ENCODE measurements at regions not wholly inside any gene's neighbourhood (a gene's known extent, or its start where the extent isn't known, plus 50 kb on each side); places are given as distances from the start of the nearest gene placed in this dataset.

- no peak overlapping the region for H2AFZ ChIP-seq (ENCODE audit: insufficient read depth, low read length, poor library complexity)
- H4K91ac ChIP-seq (ENCODE audit: low read depth, low read length) = no peak overlapping the region
- H4K12ac ChIP-seq (ENCODE audit: low read depth, low read length) = no peak overlapping the region
- DNase-seq = no peak
- H3K18ac ChIP-seq (ENCODE audit: low read length) = no peak overlapping the region
- H3K79me1 ChIP-seq (ENCODE audit: low read length) = peaks cover under 1% of the 10 kb centered on the region
- peaks cover under 1% of the 10 kb centered on the region for H3K79me2 ChIP-seq (ENCODE audit: control insufficient read depth, insufficient read depth, low read length, poor library complexity)
- H2BK5ac ChIP-seq (ENCODE audit: low read depth, low read length, poor library complexity) = no peak overlapping the region
- H4K8ac ChIP-seq (ENCODE audit: low read depth, low read length) = no peak overlapping the region
- no peak overlapping the region for H3K4me3 ChIP-seq (ENCODE audit: low read depth, low read length)
- H2BK12ac ChIP-seq (ENCODE audit: low read length) = no peak overlapping the region
- H3K4ac ChIP-seq (ENCODE audit: low read depth, low read length) = no peak overlapping the region
- H2BK120ac ChIP-seq (ENCODE audit: insufficient read depth, low read length, poor library complexity) = no peak overlapping the region
- no peak overlapping the region for H3K14ac ChIP-seq (ENCODE audit: low read length)
- no peak overlapping the region for H3K4me2 ChIP-seq (ENCODE audit: low read length)
- no CpG with 5 or more reads among the region's 5 CpGs for WGBS (ENCODE audit: extremely low coverage, insufficient coverage, insufficient read length)
- H3K36me3 ChIP-seq (ENCODE audit: control insufficient read depth in 1 of 2, insufficient read depth in 2 of 2, low read length in 2 of 2) = no peaks in the 10 kb centered on the region
- no peaks in the 10 kb centered on the region for H3K9me3 ChIP-seq (ENCODE audit: insufficient read depth, low read depth, low read length)
- no peak overlapping the region for H3K27ac ChIP-seq (ENCODE audit: low read depth, low read length)
- no peaks in the 10 kb centered on the region for H3K27me3 ChIP-seq (ENCODE audit: insufficient read depth, low read length)
- no peaks in the 10 kb centered on the region for H3K4me1 ChIP-seq (ENCODE audit: control insufficient read depth in 1 of 2, insufficient read depth in 2 of 2, low read length in 2 of 2)
- H3K23ac ChIP-seq (ENCODE audit: low read length) = no peak overlapping the region
- H3K9ac ChIP-seq (ENCODE audit: low read length) = no peak overlapping the region
- H2AK5ac ChIP-seq (ENCODE audit: low read length) = no peak overlapping the region
Observed at GRCh38 chr13:33537026-33537425, 251.5 kb upstream of the STARD13 start.

- no peak overlapping the region for H4K12ac ChIP-seq (ENCODE audit: low read depth, low read length)
- H3K27ac ChIP-seq (ENCODE audit: low read depth, low read length) = no peak overlapping the region
- H2BK120ac ChIP-seq (ENCODE audit: insufficient read depth, low read length, poor library complexity) = no peak overlapping the region
- no peak overlapping the region for H2AK5ac ChIP-seq (ENCODE audit: low read length)
- no peaks in the 10 kb centered on the region for H3K36me3 ChIP-seq (ENCODE audit: control insufficient read depth in 1 of 2, insufficient read depth in 2 of 2, low read length in 2 of 2)
- H3K9ac ChIP-seq (ENCODE audit: low read length) = no peak overlapping the region
- H3K79me2 ChIP-seq (ENCODE audit: control insufficient read depth, insufficient read depth, low read length, poor library complexity) = peaks cover 3% of the 10 kb centered on the region
- H4K91ac ChIP-seq (ENCODE audit: low read depth, low read length) = no peak overlapping the region
- no peak overlapping the region for H3K4ac ChIP-seq (ENCODE audit: low read depth, low read length)
- no peak overlapping the region for H4K8ac ChIP-seq (ENCODE audit: low read depth, low read length)
- no peak overlapping the region for H3K23ac ChIP-seq (ENCODE audit: low read length)
- H3K18ac ChIP-seq (ENCODE audit: low read length) = no peak overlapping the region
- no CpG with 5 or more reads among the region's 2 CpGs for WGBS (ENCODE audit: extremely low coverage, insufficient coverage, insufficient read length)
- H2AFZ ChIP-seq (ENCODE audit: insufficient read depth, low read length, poor library complexity) = no peak overlapping the region
- no peaks in the 10 kb centered on the region for H3K9me3 ChIP-seq (ENCODE audit: insufficient read depth, low read depth, low read length)
- H3K79me1 ChIP-seq (ENCODE audit: low read length) = peaks cover 5% of the 10 kb centered on the region
- no peaks in the 10 kb centered on the region for H3K4me1 ChIP-seq (ENCODE audit: control insufficient read depth in 1 of 2, insufficient read depth in 2 of 2, low read length in 2 of 2)
- H2BK12ac ChIP-seq (ENCODE audit: low read length) = no peak overlapping the region
- no peak overlapping the region for H2BK5ac ChIP-seq (ENCODE audit: low read depth, low read length, poor library complexity)
- H3K4me3 ChIP-seq (ENCODE audit: low read depth, low read length) = no peak overlapping the region
- H3K27me3 ChIP-seq (ENCODE audit: insufficient read depth, low read length) = no peaks in the 10 kb centered on the region
- no peak overlapping the region for H3K4me2 ChIP-seq (ENCODE audit: low read length)
- no peak for DNase-seq
- no peak overlapping the region for H3K14ac ChIP-seq (ENCODE audit: low read length)
Observed at GRCh38 chr13:33537676-33538075, 252.1 kb upstream of the STARD13 start.

GRCh38 chr13:33541456-33541855 is 255.9 kb upstream of the STARD13 start:
- H2AK5ac ChIP-seq (ENCODE audit: low read length) = no peak overlapping the region
- peak overlapping the region; percentile 100 for H3K27ac ChIP-seq (ENCODE audit: low read depth, low read length)
- no peak overlapping the region for H3K23ac ChIP-seq (ENCODE audit: low read length)
- no peak overlapping the region for H3K4ac ChIP-seq (ENCODE audit: low read depth, low read length)
- peaks cover 0 to 2% of the 10 kb centered on the region in 2 experiments for H3K4me1 ChIP-seq (ENCODE audit: control insufficient read depth in 1 of 2, insufficient read depth in 2 of 2, low read length in 2 of 2)
- no peak overlapping the region for H3K4me3 ChIP-seq (ENCODE audit: low read depth, low read length)
- H3K4me2 ChIP-seq (ENCODE audit: low read length) = peak overlapping the region; percentile 29
- peaks cover 4% of the 10 kb centered on the region for H3K79me2 ChIP-seq (ENCODE audit: control insufficient read depth, insufficient read depth, low read length, poor library complexity)
- H4K8ac ChIP-seq (ENCODE audit: low read depth, low read length) = no peak overlapping the region
- no peak overlapping the region for H2BK12ac ChIP-seq (ENCODE audit: low read length)
- H3K9ac ChIP-seq (ENCODE audit: low read length) = no peak overlapping the region
- no peak overlapping the region for H2BK120ac ChIP-seq (ENCODE audit: insufficient read depth, low read length, poor library complexity)
- no peaks in the 10 kb centered on the region for H3K9me3 ChIP-seq (ENCODE audit: insufficient read depth, low read depth, low read length)
- H2BK5ac ChIP-seq (ENCODE audit: low read depth, low read length, poor library complexity) = no peak overlapping the region
- no peak for DNase-seq
- peaks cover 8% of the 10 kb centered on the region for H3K79me1 ChIP-seq (ENCODE audit: low read length)
- no peaks in the 10 kb centered on the region for H3K27me3 ChIP-seq (ENCODE audit: insufficient read depth, low read length)
- no peaks in the 10 kb centered on the region for H3K36me3 ChIP-seq (ENCODE audit: control insufficient read depth in 1 of 2, insufficient read depth in 2 of 2, low read length in 2 of 2)
- no peak overlapping the region for H4K91ac ChIP-seq (ENCODE audit: low read depth, low read length)
- no peak overlapping the region for H4K12ac ChIP-seq (ENCODE audit: low read depth, low read length)
- H2AFZ ChIP-seq (ENCODE audit: insufficient read depth, low read length, poor library complexity) = no peak overlapping the region
- H3K18ac ChIP-seq (ENCODE audit: low read length) = no peak overlapping the region
- no peak overlapping the region for H3K14ac ChIP-seq (ENCODE audit: low read length)
- WGBS (ENCODE audit: extremely low coverage, insufficient coverage, insufficient read length) = no CpG with 5 or more reads among the region's 7 CpGs

- Histone ChIP-seq H4K91ac (ENCODE audit: low read depth, low read length) (peak overlapping the region; percentile 66), H3K18ac (ENCODE audit: low read length) (peak overlapping the region; percentile 77), H3K9me3 (ENCODE audit: insufficient read depth, low read depth, low read length) (no peaks in the 10 kb centered on the region), H3K23ac (ENCODE audit: low read length) (no peak overlapping the region), H3K4ac (ENCODE audit: low read depth, low read length) (no peak overlapping the region), H3K14ac (ENCODE audit: low read length) (peak overlapping the region; percentile 85), H3K79me2 (ENCODE audit: control insufficient read depth, insufficient read depth, low read length, poor library complexity) (peaks cover 4% of the 10 kb centered on the region), H3K4me2 (ENCODE audit: low read length) (peak overlapping the region; percentile 50), H2AFZ (ENCODE audit: insufficient read depth, low read length, poor library complexity) (no peak overlapping the region), H4K12ac (ENCODE audit: low read depth, low read length) (peak overlapping the region; percentile 80), H3K9ac (ENCODE audit: low read length) (peak overlapping the region; percentile 49), H3K4me3 (ENCODE audit: low read depth, low read length) (no peak overlapping the region), H2BK5ac (ENCODE audit: low read depth, low read length, poor library complexity) (peak overlapping the region; percentile 86), H3K79me1 (ENCODE audit: low read length) (peaks cover 8% of the 10 kb centered on the region), H3K36me3 (ENCODE audit: control insufficient read depth in 1 of 2, insufficient read depth in 2 of 2, low read length in 2 of 2) (no peaks in the 10 kb centered on the region), H2BK120ac (ENCODE audit: insufficient read depth, low read length, poor library complexity) (peak overlapping the region; percentile 41), H3K4me1 (ENCODE audit: control insufficient read depth in 1 of 2, insufficient read depth in 2 of 2, low read length in 2 of 2) (peaks cover 0 to 2% of the 10 kb centered on the region in 2 experiments), H2AK5ac (ENCODE audit: low read length) (no peak overlapping the region), H3K27ac (ENCODE audit: low read depth, low read length) (peak overlapping the region; percentile 100), H4K8ac (ENCODE audit: low read depth, low read length) (peak overlapping the region; percentile 96), H3K27me3 (ENCODE audit: insufficient read depth, low read length) (no peaks in the 10 kb centered on the region), H2BK12ac (ENCODE audit: low read length) (no peak overlapping the region)
- DNase-seq = no peak
- no CpG with 5 or more reads among the region's 8 CpGs for WGBS (ENCODE audit: extremely low coverage, insufficient coverage, insufficient read length)
Observed at GRCh38 chr13:33541962-33542308, 256.4 kb upstream of the STARD13 start.

Data from trophoblast cell (in vitro differentiated cells and primary cell).